RWPE2 (cell line): ENCODE measurements at regions not wholly inside any gene's neighbourhood (a gene's known extent, or its start where the extent isn't known, plus 50 kb on each side); places are given as distances from the start of the nearest gene placed in this dataset.

Experiments
- ATAC-seq: fragments of 200-7000 bp; cut with Tn5 transposase; 3 replicates; pipeline ENCODE4 v1.9.1; 2021; ENCODE audit warnings: low read depth
- DNase-seq: peaks from one replicate; pipeline ENCODE4 v3.0.0-alpha.2; 2020; ENCODE audit warnings: low spot score
- H3K27ac ChIP-seq: fragments of 450-650 bp; 2 replicates; pipeline ENCODE4 v1.5.1; 2017; ENCODE audit warnings: mild to moderate bottlenecking; ENCODE audit not compliant: poor library complexity, severe bottlenecking
- H3K27me3 ChIP-seq: fragments of 250-450 bp; sonication (Bioruptor Pico); 2 replicates; pipeline ENCODE4 v1.5.1; 2021; ENCODE audit warnings: mild to moderate bottlenecking, moderate library complexity; ENCODE audit not compliant: insufficient read depth, poor library complexity, severe bottlenecking
- H3K36me3 ChIP-seq: fragments of 250-450 bp; sonication (Bioruptor Pico); 2 replicates; pipeline ENCODE4 v1.5.1; 2020; ENCODE audit warnings: low read depth, mild to moderate bottlenecking, moderate library complexity
- H3K4me1 ChIP-seq: fragments of 250-450 bp; sonication (Bioruptor Pico); 2 replicates; pipeline ENCODE4 v1.5.1; 2021; ENCODE audit warnings: mild to moderate bottlenecking, moderate library complexity; ENCODE audit not compliant: insufficient read depth, poor library complexity, severe bottlenecking
- H3K4me3 ChIP-seq: fragments of 250-450 bp; sonication (Bioruptor Pico); 2 replicates; pipeline ENCODE4 v1.5.1; 2021; ENCODE audit warnings: mild to moderate bottlenecking, moderate library complexity; ENCODE audit not compliant: severe bottlenecking
- H3K9me3 ChIP-seq: fragments of 250-450 bp; sonication (Bioruptor Pico); 2 replicates; pipeline ENCODE4 v1.5.1; 2021; ENCODE audit warnings: mild to moderate bottlenecking, moderate library complexity; ENCODE audit not compliant: severe bottlenecking
- CTCF ChIP-seq: fragments of 450-650 bp; IDR thresholded peaks from one replicate; pipeline ENCODE4 v1.5.1; 2017; ENCODE audit warnings: mild to moderate bottlenecking, moderate library complexity; ENCODE audit not compliant: poor library complexity, severe bottlenecking

- TF ChIP-seq CTCF, result no peak
- DNase-seq (no peak), ATAC-seq (no peak)
- no peaks in the 10 kb centered on the region for H3K4me1 ChIP-seq
- no peaks in the 10 kb centered on the region for H3K27me3 ChIP-seq
- H3K9me3 ChIP-seq, result no peaks in the 10 kb centered on the region
- no peak overlapping the region for H3K4me3 ChIP-seq
- H3K36me3 ChIP-seq, result no peaks in the 10 kb centered on the region
- H3K27ac ChIP-seq, result no peak overlapping the region
Measured at GRCh38 chr4:45072981-45073380, 346.6 kb upstream of the GNPDA2 start.

GRCh38 chr4:45064741-45065140, 338.4 kb upstream of the GNPDA2 start:
- Histone ChIP-seq H3K27me3 (no peaks in the 10 kb centered on the region), H3K4me3 (no peak overlapping the region), H3K4me1 (no peaks in the 10 kb centered on the region), H3K27ac (no peak overlapping the region), H3K9me3 (no peaks in the 10 kb centered on the region), H3K36me3 (no peaks in the 10 kb centered on the region)
- no peak for ATAC-seq
- TF ChIP-seq CTCF, result no peak
- no peak for DNase-seq

- H3K27ac ChIP-seq, result no peak overlapping the region
Measured at GRCh38 chr4:45063696-45064095, 337.3 kb upstream of the GNPDA2 start.

GRCh38 chr4:45062935-45063545, 336.7 kb upstream of the GNPDA2 start:
- TF ChIP-seq CTCF, result no peak
- H3K9me3 ChIP-seq, result no peaks in the 10 kb centered on the region
- no peaks in the 10 kb centered on the region for H3K36me3 ChIP-seq
- no peak overlapping the region for H3K4me3 ChIP-seq
- ATAC-seq (no peak), DNase-seq (no peak)
- no peak overlapping the region for H3K27ac ChIP-seq
- H3K4me1 ChIP-seq, result no peaks in the 10 kb centered on the region
- H3K27me3 ChIP-seq, result no peaks in the 10 kb centered on the region

More at GRCh38 chr4:45063696-45064095, 337.3 kb upstream of the GNPDA2 start:
- TF ChIP-seq CTCF, result no peak
- no peaks in the 10 kb centered on the region for H3K27me3 ChIP-seq
- no peaks in the 10 kb centered on the region for H3K36me3 ChIP-seq
- no peaks in the 10 kb centered on the region for H3K9me3 ChIP-seq
- H3K4me1 ChIP-seq, result no peaks in the 10 kb centered on the region
- no peak for ATAC-seq
- no peak overlapping the region for H3K4me3 ChIP-seq
- no peak for DNase-seq

- Histone ChIP-seq H3K4me3 (no peak overlapping the region), H3K27ac (no peak overlapping the region), H3K27me3 (no peaks in the 10 kb centered on the region), H3K4me1 (no peaks in the 10 kb centered on the region), H3K9me3 (no peaks in the 10 kb centered on the region), H3K36me3 (no peaks in the 10 kb centered on the region)
- ATAC-seq, result no peak
- no peak for DNase-seq
- no peak for TF ChIP-seq CTCF
Measured at GRCh38 chr4:45043911-45044310, 317.6 kb upstream of the GNPDA2 start.
